ENCODE measurements at regions not wholly inside any gene's neighbourhood (a gene's known extent, or its start where the extent isn't known, plus 50 kb on each side); places are given as distances from the start of the nearest gene placed in this dataset.

DNA sequence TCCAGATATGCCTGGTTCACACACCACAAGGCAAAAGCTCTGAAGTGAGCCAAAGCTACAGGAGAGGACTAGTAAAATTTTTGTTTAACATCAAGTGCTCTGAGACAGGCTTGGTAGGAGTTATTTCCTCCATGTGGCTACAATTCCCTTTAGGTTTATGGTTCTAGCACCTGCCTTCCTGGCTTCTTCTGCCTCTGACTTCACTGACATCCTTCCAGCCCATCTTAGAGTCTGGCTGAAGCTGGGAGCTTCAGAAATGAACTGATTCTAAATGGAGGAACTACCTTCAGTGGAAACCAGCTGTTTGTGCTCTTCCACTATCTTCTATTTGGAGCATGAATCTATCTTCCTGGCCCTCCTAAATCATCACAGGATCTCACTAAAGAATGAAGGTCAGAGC, 215.3 kb upstream of the FBXL7 start:
- Histone ChIP-seq H4K8ac (ENCODE audit: low read depth in 2 of 2, low read length in 2 of 2) (peak overlapping the region in 1 of 2 experiments; percentile 6; a peak in 1 of 4 replicates), H2BK5ac (ENCODE audit: low read depth, low read length, poor library complexity, severe bottlenecking) (no peak overlapping the region), H3K27me3 (ENCODE audit: control insufficient read depth, insufficient read depth, low read length) (no peaks in the 10 kb centered on the region), H3K4me3 (ENCODE audit: insufficient read depth, low read depth, low read length) (no peak overlapping the region), H2AFZ (replicated peaks; ENCODE audit: low read length, poor library complexity) (no peak overlapping the region), H3K9me1 (ENCODE audit: insufficient read depth, low read length) (no peaks in the 10 kb centered on the region), H2AK9ac (replicated peaks; ENCODE audit: low read depth, low read length, poor library complexity) (no peak overlapping the region), H3K9ac (ENCODE audit: low read depth, low read length) (no peak overlapping the region), H3K4ac (ENCODE audit: low read depth, low read length) (no peak overlapping the region), H3K23ac (ENCODE audit: low read depth, low read length) (no peak overlapping the region), H2BK15ac (ENCODE audit: low read depth, low read length) (no peak overlapping the region), H4K91ac (ENCODE audit: insufficient read depth, low read depth, low read length) (no peak overlapping the region; the same call in 1 of the 2 replicates), H4K20me1 (ENCODE audit: insufficient read depth, low read length) (no peaks in the 10 kb centered on the region), H2BK120ac (ENCODE audit: low read depth, low read length) (peak overlapping the region; percentile 27; the same call in 1 of the 2 replicates), H3K4me2 (ENCODE audit: low read depth, low read length) (no peak overlapping the region), H3K4me1 (ENCODE audit: control insufficient read depth, insufficient read depth, low read length) (no peaks in the 10 kb centered on the region; the same call in 1 of the 2 replicates), H4K5ac (ENCODE audit: low read depth, low read length) (no peak overlapping the region), H2BK20ac (ENCODE audit: low read depth, low read length) (no peak overlapping the region; the same call in 1 of the 2 replicates), H3K79me1 (ENCODE audit: low read depth in 1 of 2, low read length in 2 of 2) (no peaks in the 10 kb centered on the region), H3K14ac (replicated peaks; ENCODE audit: low read depth, low read length) (no peak overlapping the region), H3K18ac (ENCODE audit: low read depth, low read length) (no peak overlapping the region), H3K36me3 (ENCODE audit: control insufficient read depth, insufficient read depth, low read length) (no peaks in the 10 kb centered on the region), H3K27ac (ENCODE audit: insufficient read depth, low read length) (no peak overlapping the region), H3K9me3 (ENCODE audit: control insufficient read depth, insufficient read depth, low read length) (no peaks in the 10 kb centered on the region), H3K56ac (ENCODE audit: extremely low read depth, insufficient read depth, low read length) (no peak overlapping the region), H2AK5ac (ENCODE audit: low read depth, low read length) (0 out of 2 replicates have a peak overlapping the region, but pooled peaks have one; percentile 30)
- CTCF ChIA-PET: no interaction called here
- POLR2A ChIA-PET (ENCODE audit: unreplicated experiment): no interaction called here
- BruUV-seq (replicated peaks): no TSS peak
- ATAC-seq (ENCODE audit: low read depth) (no peak), DNase-seq (no peak)
- in situ Hi-C loops (cut with MboI; ENCODE audit: low sequenced_read_pairs) (loop anchor here (10.0 kb wide), 1 partner anchor 180 kb away; no protein-coding TSS in a partner anchor), intact Hi-C loops (cut with micrococcal nuclease) (no loop called here), dilution Hi-C loops (cut with HindIII; ENCODE audit: low sequenced_read_pairs, unreplicated experiment) (no loop called here)
- TF ChIP-seq, protein P1, sequence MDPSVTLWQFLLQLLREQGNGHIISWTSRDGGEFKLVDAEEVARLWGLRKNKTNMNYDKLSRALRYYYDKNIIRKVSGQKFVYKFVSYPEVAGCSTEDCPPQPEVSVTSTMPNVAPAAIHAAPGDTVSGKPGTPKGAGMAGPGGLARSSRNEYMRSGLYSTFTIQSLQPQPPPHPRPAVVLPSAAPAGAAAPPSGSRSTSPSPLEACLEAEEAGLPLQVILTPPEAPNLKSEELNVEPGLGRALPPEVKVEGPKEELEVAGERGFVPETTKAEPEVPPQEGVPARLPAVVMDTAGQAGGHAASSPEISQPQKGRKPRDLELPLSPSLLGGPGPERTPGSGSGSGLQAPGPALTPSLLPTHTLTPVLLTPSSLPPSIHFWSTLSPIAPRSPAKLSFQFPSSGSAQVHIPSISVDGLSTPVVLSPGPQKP (IDR thresholded peaks at IDR 0.05; ENCODE audit: borderline replicate concordance, low read depth, low read length): no peak
- TF ChIP-seq BHLHE40 (IDR thresholded peaks at IDR 0.05; ENCODE audit: low read depth, low read length) (no peak), FOS (IDR thresholded peaks at IDR 0.05; ENCODE audit: low read depth, low read length) (no peak), RCOR1 (IDR thresholded peaks at IDR 0.05; ENCODE audit: insufficient replicate concordance, low read length) (no peak), MXI1 (IDR thresholded peaks at IDR 0.05; ENCODE audit: borderline replicate concordance, low read depth, low read length) (no peak), RAD21 (IDR thresholded peaks at IDR 0.05; ENCODE audit: low read length) (no peak), MAZ (IDR thresholded peaks at IDR 0.05; ENCODE audit: borderline replicate concordance, low read depth, low read length) (no peak), RFX5 (IDR thresholded peaks at IDR 0.05; ENCODE audit: low read depth, low read length) (no peak), CEBPB (IDR thresholded peaks at IDR 0.05; ENCODE audit: low read depth, low read length) (no peak), SMC3 (IDR thresholded peaks at IDR 0.05; ENCODE audit: low read depth, low read length) (no peak), POLR2A (IDR thresholded peaks at IDR 0.05; ENCODE audit: low read depth, low read length) (no peak), CHD1 (IDR thresholded peaks at IDR 0.05; ENCODE audit: low read depth, low read length) (no peak), MAFK (IDR thresholded peaks at IDR 0.05; ENCODE audit: low read depth, low read length) (no peak)
- TF ChIP-seq, protein P2, sequence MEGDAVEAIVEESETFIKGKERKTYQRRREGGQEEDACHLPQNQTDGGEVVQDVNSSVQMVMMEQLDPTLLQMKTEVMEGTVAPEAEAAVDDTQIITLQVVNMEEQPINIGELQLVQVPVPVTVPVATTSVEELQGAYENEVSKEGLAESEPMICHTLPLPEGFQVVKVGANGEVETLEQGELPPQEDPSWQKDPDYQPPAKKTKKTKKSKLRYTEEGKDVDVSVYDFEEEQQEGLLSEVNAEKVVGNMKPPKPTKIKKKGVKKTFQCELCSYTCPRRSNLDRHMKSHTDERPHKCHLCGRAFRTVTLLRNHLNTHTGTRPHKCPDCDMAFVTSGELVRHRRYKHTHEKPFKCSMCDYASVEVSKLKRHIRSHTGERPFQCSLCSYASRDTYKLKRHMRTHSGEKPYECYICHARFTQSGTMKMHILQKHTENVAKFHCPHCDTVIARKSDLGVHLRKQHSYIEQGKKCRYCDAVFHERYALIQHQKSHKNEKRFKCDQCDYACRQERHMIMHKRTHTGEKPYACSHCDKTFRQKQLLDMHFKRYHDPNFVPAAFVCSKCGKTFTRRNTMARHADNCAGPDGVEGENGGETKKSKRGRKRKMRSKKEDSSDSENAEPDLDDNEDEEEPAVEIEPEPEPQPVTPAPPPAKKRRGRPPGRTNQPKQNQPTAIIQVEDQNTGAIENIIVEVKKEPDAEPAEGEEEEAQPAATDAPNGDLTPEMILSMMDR (conservative IDR thresholded peaks at IDR 0.05; ENCODE audit: low read depth, low read length): no peak
- TF ChIP-seq, protein P3, sequence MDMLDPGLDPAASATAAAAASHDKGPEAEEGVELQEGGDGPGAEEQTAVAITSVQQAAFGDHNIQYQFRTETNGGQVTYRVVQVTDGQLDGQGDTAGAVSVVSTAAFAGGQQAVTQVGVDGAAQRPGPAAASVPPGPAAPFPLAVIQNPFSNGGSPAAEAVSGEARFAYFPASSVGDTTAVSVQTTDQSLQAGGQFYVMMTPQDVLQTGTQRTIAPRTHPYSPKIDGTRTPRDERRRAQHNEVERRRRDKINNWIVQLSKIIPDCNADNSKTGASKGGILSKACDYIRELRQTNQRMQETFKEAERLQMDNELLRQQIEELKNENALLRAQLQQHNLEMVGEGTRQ (IDR thresholded peaks at IDR 0.05; ENCODE audit: low read depth, low read length): no peak

Data from IMR-90 (cell line).